ENCODE measurements at regions not wholly inside any gene's neighbourhood (a gene's known extent, or its start where the extent isn't known, plus 50 kb on each side); places are given as distances from the start of the nearest gene placed in this dataset.

- TF ChIP-seq, protein P1, sequence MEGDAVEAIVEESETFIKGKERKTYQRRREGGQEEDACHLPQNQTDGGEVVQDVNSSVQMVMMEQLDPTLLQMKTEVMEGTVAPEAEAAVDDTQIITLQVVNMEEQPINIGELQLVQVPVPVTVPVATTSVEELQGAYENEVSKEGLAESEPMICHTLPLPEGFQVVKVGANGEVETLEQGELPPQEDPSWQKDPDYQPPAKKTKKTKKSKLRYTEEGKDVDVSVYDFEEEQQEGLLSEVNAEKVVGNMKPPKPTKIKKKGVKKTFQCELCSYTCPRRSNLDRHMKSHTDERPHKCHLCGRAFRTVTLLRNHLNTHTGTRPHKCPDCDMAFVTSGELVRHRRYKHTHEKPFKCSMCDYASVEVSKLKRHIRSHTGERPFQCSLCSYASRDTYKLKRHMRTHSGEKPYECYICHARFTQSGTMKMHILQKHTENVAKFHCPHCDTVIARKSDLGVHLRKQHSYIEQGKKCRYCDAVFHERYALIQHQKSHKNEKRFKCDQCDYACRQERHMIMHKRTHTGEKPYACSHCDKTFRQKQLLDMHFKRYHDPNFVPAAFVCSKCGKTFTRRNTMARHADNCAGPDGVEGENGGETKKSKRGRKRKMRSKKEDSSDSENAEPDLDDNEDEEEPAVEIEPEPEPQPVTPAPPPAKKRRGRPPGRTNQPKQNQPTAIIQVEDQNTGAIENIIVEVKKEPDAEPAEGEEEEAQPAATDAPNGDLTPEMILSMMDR (IDR thresholded peaks at IDR 0.05; ENCODE audit: low read length): no peak
- TF ChIP-seq EZH2 (IDR thresholded peaks at IDR 0.05; ENCODE audit: borderline replicate concordance, low read length): no peak
Observed at GRCh38 chr20:62572980-62573379, 69.3 kb upstream of the SLCO4A1 start.
